ENCODE measurements at regions not wholly inside any gene's neighbourhood (a gene's known extent, or its start where the extent isn't known, plus 50 kb on each side); places are given as distances from the start of the nearest gene placed in this dataset.

DNA sequence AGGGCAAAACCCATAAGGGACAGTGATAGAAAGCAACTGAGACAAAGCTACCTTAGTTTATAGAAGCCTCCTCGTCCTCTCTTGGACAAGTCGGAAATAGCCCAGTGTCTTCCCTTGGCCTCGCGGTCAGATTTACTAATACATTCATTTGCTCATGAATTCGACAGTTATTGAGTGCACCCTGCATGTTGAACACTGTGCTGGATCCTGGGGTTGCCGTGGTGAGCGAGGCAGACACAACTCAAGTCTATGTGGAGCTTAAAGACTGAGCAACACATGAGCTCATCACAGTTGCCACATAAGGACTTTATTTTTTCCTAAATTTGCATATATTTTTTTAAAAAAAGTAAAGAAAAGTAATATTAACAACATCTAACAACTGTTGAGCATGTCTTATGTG is 411.1 kb upstream of the ITGA1 start:
- WGBS, 2 donors, result 74 to 78% methylated on average over 7 of the region's 7 CpGs
- no peak overlapping the region for H3K27ac ChIP-seq (ENCODE audit: low read depth in 2 of 2, low read length in 1 of 2)
- no peaks in the 10 kb centered on the region for H3K36me3 ChIP-seq (ENCODE audit: control insufficient read depth in 2 of 2, insufficient read depth in 2 of 2, low read length in 1 of 2)
- no peaks in the 10 kb centered on the region for H3K4me1 ChIP-seq (ENCODE audit: control insufficient read depth in 2 of 2, insufficient read depth in 2 of 2, low read length in 1 of 2)
- no peaks in the 10 kb centered on the region for H3K9me3 ChIP-seq (ENCODE audit: control insufficient read depth in 2 of 2, insufficient read depth in 1 of 2, low read depth in 1 of 2, low read length in 1 of 2)
- H3K4me3 ChIP-seq (ENCODE audit: low read depth in 1 of 2, low read length in 2 of 2), result no peak overlapping the region
- H3K27me3 ChIP-seq (ENCODE audit: control insufficient read depth in 1 of 2, insufficient read depth in 2 of 2, low read length in 2 of 2), result no peaks in the 10 kb centered on the region

DNA sequence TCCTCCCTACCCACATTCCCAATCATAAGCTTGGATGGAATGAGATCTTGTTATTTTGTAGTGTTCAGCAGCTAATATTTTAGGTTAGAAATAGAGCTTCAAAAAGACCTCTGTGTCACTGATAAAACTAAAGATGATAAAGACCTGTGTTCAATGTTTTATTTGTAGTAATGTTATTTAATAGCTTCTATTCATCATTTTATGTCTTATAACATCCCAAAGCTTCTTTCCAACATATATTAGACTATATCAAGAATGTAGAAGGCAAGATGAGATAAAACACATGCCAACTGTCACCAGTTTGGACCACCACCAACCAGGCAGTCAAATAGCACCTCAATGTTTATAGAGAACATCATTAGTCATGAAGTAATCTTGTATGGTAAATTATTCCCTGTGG is 409.5 kb upstream of the ITGA1 start:
- H3K27me3 ChIP-seq (ENCODE audit: control insufficient read depth in 1 of 2, insufficient read depth in 2 of 2, low read length in 2 of 2), result no peaks in the 10 kb centered on the region
- H3K36me3 ChIP-seq (ENCODE audit: control insufficient read depth in 2 of 2, insufficient read depth in 2 of 2, low read length in 1 of 2), result no peaks in the 10 kb centered on the region
- no peak overlapping the region for H3K4me3 ChIP-seq (ENCODE audit: low read depth in 1 of 2, low read length in 2 of 2)
- H3K27ac ChIP-seq (ENCODE audit: low read depth in 2 of 2, low read length in 1 of 2), result no peak overlapping the region
- no peaks in the 10 kb centered on the region for H3K4me1 ChIP-seq (ENCODE audit: control insufficient read depth in 2 of 2, insufficient read depth in 2 of 2, low read length in 1 of 2)
- no peaks in the 10 kb centered on the region for H3K9me3 ChIP-seq (ENCODE audit: control insufficient read depth in 2 of 2, insufficient read depth in 1 of 2, low read depth in 1 of 2, low read length in 1 of 2)

DNA sequence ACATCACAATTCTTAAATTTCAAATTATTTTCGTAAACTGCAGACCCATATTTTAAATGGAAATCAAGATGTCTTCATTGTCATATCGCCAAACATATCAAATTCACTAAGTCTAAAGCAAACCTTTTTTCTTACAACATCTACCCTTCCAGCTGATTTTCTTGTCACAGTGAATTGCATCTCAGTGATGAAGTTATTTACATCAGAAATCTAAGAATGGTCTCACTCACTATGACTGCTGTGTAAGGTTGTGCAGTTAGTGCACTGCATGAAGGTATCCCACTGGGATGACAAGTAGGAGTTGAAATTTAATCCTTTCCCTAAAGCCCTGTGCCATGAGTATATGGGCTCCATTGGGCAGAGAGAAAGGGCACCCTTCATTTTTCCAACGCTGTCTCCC is 399.4 kb upstream of the ITGA1 start:
- no peaks in the 10 kb centered on the region for H3K27me3 ChIP-seq (ENCODE audit: control insufficient read depth in 1 of 2, insufficient read depth in 2 of 2, low read length in 2 of 2)
- no peaks in the 10 kb centered on the region for H3K4me1 ChIP-seq (ENCODE audit: control insufficient read depth in 2 of 2, insufficient read depth in 2 of 2, low read length in 1 of 2)
- 92 to 93% methylated on average over 3 of the region's 3 CpGs for WGBS, 2 donors
- no peak overlapping the region for H3K4me3 ChIP-seq (ENCODE audit: low read depth in 1 of 2, low read length in 2 of 2)
- no peaks in the 10 kb centered on the region for H3K36me3 ChIP-seq (ENCODE audit: control insufficient read depth in 2 of 2, insufficient read depth in 2 of 2, low read length in 1 of 2)
- H3K27ac ChIP-seq (ENCODE audit: low read depth in 2 of 2, low read length in 1 of 2), result no peak overlapping the region
- H3K9me3 ChIP-seq (ENCODE audit: control insufficient read depth in 2 of 2, insufficient read depth in 1 of 2, low read depth in 1 of 2, low read length in 1 of 2), result no peaks in the 10 kb centered on the region

DNA sequence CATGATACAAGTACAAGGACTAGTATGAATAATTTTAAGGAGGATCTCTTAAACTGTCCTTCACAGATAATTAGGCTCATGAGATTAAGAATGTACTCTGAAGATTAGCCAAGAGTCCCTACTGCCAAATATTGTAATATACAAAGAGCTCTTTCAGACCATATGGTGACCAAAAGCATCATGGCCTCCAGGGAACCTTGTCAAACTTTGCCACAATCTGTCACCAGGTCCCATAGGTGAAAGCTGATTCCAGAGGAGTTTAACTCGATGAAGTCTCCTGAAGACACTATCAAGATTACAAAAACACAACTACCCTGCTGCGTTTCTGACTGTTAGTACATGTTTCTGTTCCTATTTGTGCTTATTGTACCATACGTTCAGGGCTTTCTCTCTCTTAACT is 395.4 kb upstream of the ITGA1 start:
- no peaks in the 10 kb centered on the region for H3K27me3 ChIP-seq (ENCODE audit: control insufficient read depth in 1 of 2, insufficient read depth in 2 of 2, low read length in 2 of 2)
- H3K36me3 ChIP-seq (ENCODE audit: control insufficient read depth in 2 of 2, insufficient read depth in 2 of 2, low read length in 1 of 2), result no peaks in the 10 kb centered on the region
- H3K4me1 ChIP-seq (ENCODE audit: control insufficient read depth in 2 of 2, insufficient read depth in 2 of 2, low read length in 1 of 2), result no peaks in the 10 kb centered on the region
- 65 to 69% methylated on average over 3 of the region's 3 CpGs for WGBS, 2 donors
- H3K4me3 ChIP-seq (ENCODE audit: low read depth in 1 of 2, low read length in 2 of 2), result no peak overlapping the region
- no peak overlapping the region for H3K27ac ChIP-seq (ENCODE audit: low read depth in 2 of 2, low read length in 1 of 2)
- H3K9me3 ChIP-seq (ENCODE audit: control insufficient read depth in 2 of 2, insufficient read depth in 1 of 2, low read depth in 1 of 2, low read length in 1 of 2), result peaks cover 0 to under 1% of the 10 kb centered on the region in 2 donors

DNA sequence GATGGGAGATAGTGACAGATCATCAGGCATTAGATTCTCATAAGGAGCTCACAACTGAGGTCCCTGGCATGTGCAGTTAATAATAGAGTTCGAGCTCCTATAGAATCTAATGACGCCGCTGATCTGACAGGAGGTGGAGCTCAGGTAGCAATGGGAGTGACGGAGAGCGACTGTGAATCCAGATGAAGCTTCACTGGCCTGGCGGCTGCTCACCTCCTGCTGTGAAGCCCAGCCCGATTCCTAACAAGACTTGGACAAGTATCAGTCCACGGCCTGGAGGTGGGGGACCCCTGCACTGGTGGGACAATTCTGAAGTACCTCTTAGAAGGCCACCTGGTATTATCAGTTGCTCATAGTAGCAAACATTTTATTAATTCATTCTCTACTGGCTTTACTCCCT is 377.9 kb upstream of the ITGA1 start:
- no peaks in the 10 kb centered on the region for H3K27me3 ChIP-seq (ENCODE audit: control insufficient read depth in 1 of 2, insufficient read depth in 2 of 2, low read length in 2 of 2)
- no peak overlapping the region for H3K4me3 ChIP-seq (ENCODE audit: low read depth in 1 of 2, low read length in 2 of 2)
- 91 to 93% methylated on average over 8 of the region's 8 CpGs for WGBS, 2 donors
- no peaks in the 10 kb centered on the region for H3K4me1 ChIP-seq (ENCODE audit: control insufficient read depth in 2 of 2, insufficient read depth in 2 of 2, low read length in 1 of 2)
- H3K27ac ChIP-seq (ENCODE audit: low read depth in 2 of 2, low read length in 1 of 2), result no peak overlapping the region
- no peaks in the 10 kb centered on the region for H3K36me3 ChIP-seq (ENCODE audit: control insufficient read depth in 2 of 2, insufficient read depth in 2 of 2, low read length in 1 of 2)
- no peaks in the 10 kb centered on the region for H3K9me3 ChIP-seq (ENCODE audit: control insufficient read depth in 2 of 2, insufficient read depth in 1 of 2, low read depth in 1 of 2, low read length in 1 of 2)

DNA sequence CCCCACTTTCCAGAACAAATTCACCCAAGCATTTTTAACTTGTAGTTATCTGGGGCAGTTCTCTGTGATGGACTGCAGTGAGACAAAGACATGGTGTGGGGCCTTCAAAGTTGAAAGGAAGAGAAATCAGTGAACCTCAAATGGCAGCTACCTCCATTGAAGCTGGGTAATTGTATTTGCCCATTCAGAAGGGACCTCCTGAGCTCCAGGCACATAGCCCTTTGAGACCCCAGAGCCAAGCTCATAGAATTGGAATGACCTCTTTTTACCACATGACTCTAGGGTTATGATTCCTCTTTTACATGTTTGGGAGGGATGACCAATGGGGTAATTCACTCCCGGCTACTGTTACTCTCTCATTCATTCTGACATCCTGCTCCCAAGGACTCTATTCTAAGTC is 368.4 kb upstream of the ITGA1 start:
- Histone ChIP-seq H3K36me3 (ENCODE audit: control insufficient read depth in 2 of 2, insufficient read depth in 2 of 2, low read length in 1 of 2) (no peaks in the 10 kb centered on the region), H3K27me3 (ENCODE audit: control insufficient read depth in 1 of 2, insufficient read depth in 2 of 2, low read length in 2 of 2) (no peaks in the 10 kb centered on the region), H3K9me3 (ENCODE audit: control insufficient read depth in 2 of 2, insufficient read depth in 1 of 2, low read depth in 1 of 2, low read length in 1 of 2) (no peaks in the 10 kb centered on the region), H3K4me3 (ENCODE audit: low read depth in 1 of 2, low read length in 2 of 2) (no peak overlapping the region), H3K27ac (ENCODE audit: low read depth in 2 of 2, low read length in 1 of 2) (no peak overlapping the region), H3K4me1 (ENCODE audit: control insufficient read depth in 2 of 2, insufficient read depth in 2 of 2, low read length in 1 of 2) (no peaks in the 10 kb centered on the region)
- 64 to 67% methylated on average over 1 of the region's 1 CpG for WGBS, 2 donors

DNA sequence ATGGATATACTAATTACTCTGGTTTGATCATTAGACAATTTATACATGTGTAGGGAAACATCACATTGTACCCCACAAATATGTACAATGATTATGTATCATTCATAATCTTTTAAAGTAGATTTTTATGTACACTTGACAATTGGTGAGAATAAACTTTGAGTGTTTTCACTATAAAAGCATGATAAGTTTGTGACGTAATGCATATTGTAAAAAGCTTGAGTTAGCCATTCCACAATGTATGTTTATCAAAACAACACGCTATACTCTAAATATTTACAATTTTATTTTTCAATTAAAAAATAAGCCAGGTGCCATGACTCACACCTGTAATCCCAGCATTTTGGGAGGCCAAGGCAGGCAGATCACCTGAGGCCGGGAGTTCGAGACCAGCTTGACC is 360.1 kb upstream of the ITGA1 start:
- Histone ChIP-seq H3K36me3 (ENCODE audit: control insufficient read depth in 2 of 2, insufficient read depth in 2 of 2, low read length in 1 of 2) (no peaks in the 10 kb centered on the region), H3K4me3 (ENCODE audit: low read depth in 1 of 2, low read length in 2 of 2) (no peak overlapping the region), H3K27ac (ENCODE audit: low read depth in 2 of 2, low read length in 1 of 2) (no peak overlapping the region), H3K4me1 (ENCODE audit: control insufficient read depth in 2 of 2, insufficient read depth in 2 of 2, low read length in 1 of 2) (no peaks in the 10 kb centered on the region), H3K27me3 (ENCODE audit: control insufficient read depth in 1 of 2, insufficient read depth in 2 of 2, low read length in 2 of 2) (no peaks in the 10 kb centered on the region), H3K9me3 (ENCODE audit: control insufficient read depth in 2 of 2, insufficient read depth in 1 of 2, low read depth in 1 of 2, low read length in 1 of 2) (no peaks in the 10 kb centered on the region)
- WGBS, 2 donors, result 92% methylated on average over 4 of the region's 4 CpGs

DNA sequence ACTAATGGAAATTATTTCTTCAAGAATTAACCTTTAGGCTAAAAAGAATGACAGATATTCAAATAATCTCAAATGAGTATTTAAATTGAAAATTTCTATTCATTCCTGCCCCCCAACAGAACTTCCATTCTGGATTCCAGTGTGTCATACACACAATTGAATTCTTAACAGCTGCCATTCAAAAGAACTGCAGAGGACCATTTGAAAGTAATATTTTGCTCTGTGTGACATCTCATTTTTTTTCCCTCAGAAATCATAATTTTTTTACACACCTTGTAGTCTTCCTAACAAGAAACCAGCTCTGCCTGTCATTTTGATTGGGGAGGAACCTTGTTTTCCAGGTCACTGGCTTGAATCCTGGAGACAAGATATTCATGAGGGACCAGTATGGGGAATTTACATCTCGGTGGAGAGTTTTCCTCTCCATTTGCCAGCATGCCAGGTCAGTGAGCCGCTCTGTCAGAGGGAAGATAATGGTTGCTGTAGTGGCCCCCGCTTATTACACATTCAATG is 358.7 kb upstream of the ITGA1 start:
- Histone ChIP-seq H3K9me3 (ENCODE audit: control insufficient read depth in 2 of 2, insufficient read depth in 1 of 2, low read depth in 1 of 2, low read length in 1 of 2) (no peaks in the 10 kb centered on the region), H3K36me3 (ENCODE audit: control insufficient read depth in 2 of 2, insufficient read depth in 2 of 2, low read length in 1 of 2) (no peaks in the 10 kb centered on the region), H3K4me3 (ENCODE audit: low read depth in 1 of 2, low read length in 2 of 2) (no peak overlapping the region), H3K27ac (ENCODE audit: low read depth in 2 of 2, low read length in 1 of 2) (no peak overlapping the region), H3K4me1 (ENCODE audit: control insufficient read depth in 2 of 2, insufficient read depth in 2 of 2, low read length in 1 of 2) (no peaks in the 10 kb centered on the region), H3K27me3 (ENCODE audit: control insufficient read depth in 1 of 2, insufficient read depth in 2 of 2, low read length in 2 of 2) (no peaks in the 10 kb centered on the region)
- 89 to 92% methylated on average over 3 of the region's 3 CpGs for WGBS, 2 donors

DNA sequence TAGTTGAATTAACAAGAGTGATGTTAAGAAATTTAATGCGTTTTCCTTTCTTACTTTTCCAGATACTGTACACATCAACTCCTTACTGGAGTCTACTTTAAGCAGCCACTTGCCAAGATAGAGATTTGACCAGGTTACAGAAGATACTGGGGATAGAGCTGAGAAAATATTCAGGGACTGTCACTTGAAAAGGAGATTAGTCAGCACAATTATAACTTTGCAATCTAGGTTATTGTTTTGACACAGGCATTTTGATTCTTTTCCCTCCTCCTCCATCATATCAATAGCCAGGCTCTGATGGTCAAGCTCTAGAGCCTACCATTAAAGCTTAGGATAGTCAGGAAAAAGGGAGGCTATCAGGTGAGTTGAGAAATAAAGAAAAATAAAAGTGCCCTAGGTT is 345.9 kb upstream of the ITGA1 start:
- no peaks in the 10 kb centered on the region for H3K9me3 ChIP-seq (ENCODE audit: control insufficient read depth in 2 of 2, insufficient read depth in 1 of 2, low read depth in 1 of 2, low read length in 1 of 2)
- no peak overlapping the region for H3K27ac ChIP-seq (ENCODE audit: low read depth in 2 of 2, low read length in 1 of 2)
- H3K4me3 ChIP-seq (ENCODE audit: low read depth in 1 of 2, low read length in 2 of 2), result no peak overlapping the region
- no peaks in the 10 kb centered on the region for H3K36me3 ChIP-seq (ENCODE audit: control insufficient read depth in 2 of 2, insufficient read depth in 2 of 2, low read length in 1 of 2)
- no peaks in the 10 kb centered on the region for H3K4me1 ChIP-seq (ENCODE audit: control insufficient read depth in 2 of 2, insufficient read depth in 2 of 2, low read length in 1 of 2)
- WGBS, 2 donors, result 92 to 95% methylated on average over 1 of the region's 1 CpG
- no peaks in the 10 kb centered on the region for H3K27me3 ChIP-seq (ENCODE audit: control insufficient read depth in 1 of 2, insufficient read depth in 2 of 2, low read length in 2 of 2)

DNA sequence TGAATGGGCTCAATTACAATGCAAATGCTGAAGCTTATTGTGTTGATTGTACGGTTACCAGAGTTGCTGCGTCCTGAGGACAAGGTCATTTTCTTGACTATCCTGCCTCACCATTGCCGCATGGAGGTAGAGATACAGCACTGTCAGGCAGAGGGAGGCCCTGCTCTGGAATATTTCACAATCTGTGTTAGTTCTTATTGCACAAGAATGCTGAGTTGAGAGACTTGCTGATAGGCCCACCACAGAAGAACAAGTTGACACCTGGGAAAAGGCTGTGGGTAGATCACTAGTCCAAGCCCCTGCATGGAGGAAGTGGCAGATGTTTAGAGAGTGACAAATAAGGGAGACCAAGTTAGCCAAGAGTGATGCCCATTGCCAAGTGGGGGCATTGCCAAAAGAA is 344.5 kb upstream of the ITGA1 start:
- Histone ChIP-seq H3K4me1 (ENCODE audit: control insufficient read depth in 2 of 2, insufficient read depth in 2 of 2, low read length in 1 of 2) (no peaks in the 10 kb centered on the region), H3K4me3 (ENCODE audit: low read depth in 1 of 2, low read length in 2 of 2) (no peak overlapping the region), H3K27me3 (ENCODE audit: control insufficient read depth in 1 of 2, insufficient read depth in 2 of 2, low read length in 2 of 2) (no peaks in the 10 kb centered on the region), H3K36me3 (ENCODE audit: control insufficient read depth in 2 of 2, insufficient read depth in 2 of 2, low read length in 1 of 2) (no peaks in the 10 kb centered on the region), H3K27ac (ENCODE audit: low read depth in 2 of 2, low read length in 1 of 2) (no peak overlapping the region), H3K9me3 (ENCODE audit: control insufficient read depth in 2 of 2, insufficient read depth in 1 of 2, low read depth in 1 of 2, low read length in 1 of 2) (no peaks in the 10 kb centered on the region)
- WGBS, 2 donors, result 93 to 95% methylated on average over 3 of the region's 3 CpGs

Data from esophagus (tissue), 2 donors.